Endothelial cell of umbilical vein (primary cell): ENCODE measurements at regions not wholly inside any gene's neighbourhood (a gene's known extent, or its start where the extent isn't known, plus 50 kb on each side); places are given as distances from the start of the nearest gene placed in this dataset.

Experiments
- BruUV-seq: library from RNA; stranded (reverse); fragments of 400-500 nt; replicated peaks from 2 replicates; lab custom pipeline; 2021; lab: Mats Ljungman, UMichigan
- CTCF ChIA-PET: fragments of 300-600, 350-600 bp; sonication (Branson Sonifier 250); formaldehyde crosslinking; loops from one replicate; lab custom pipeline; 2021; ENCODE audit warnings: antibody characterized with exemption, inconsistent platforms; lab: Charles Lee
- POLR2A ChIA-PET: fragments of 300-600, 350-600 bp; sonication (Branson Sonifier 250); formaldehyde crosslinking; loops from one replicate; lab custom pipeline; 2021; ENCODE audit warnings: antibody characterized with exemption, inconsistent platforms; lab: Charles Lee
- DNase-seq: peaks from one replicate; pipeline ENCODE4 v3.0.0-alpha.2; 2011; ENCODE audit warnings: low read depth, low spot score
- FAIRE-seq: peaks from 2 replicates; lab custom pipeline; 2011; peaks lifted over from hg19 to GRCh38; lab: Jason Lieb, UNC
- H2AFZ ChIP-seq: 2 replicates; pipeline ENCODE4 v1.6.0; 2012; ENCODE audit warnings: low read depth, low read length, control low read depth, inconsistent platforms
- H3K27ac ChIP-seq: 2 replicates; pipeline ENCODE4 v1.5.1; 2011; ENCODE audit warnings: low read depth, mild to moderate bottlenecking, control low read depth, low read length, moderate library complexity; ENCODE audit not compliant: insufficient read depth
- H3K27me3 ChIP-seq, 2 experiments: 2 replicates each; pipeline versions ENCODE4 v1.6.0 to v1.6.1; 2011; ENCODE audit warnings: low read length in 2 of 2, mixed read lengths in 1 of 2; ENCODE audit not compliant: control insufficient read depth in 2 of 2, insufficient read depth in 2 of 2
- H3K36me3 ChIP-seq, 2 experiments: 2 replicates in 1 of 2; 3 replicates in 1 of 2; pipeline ENCODE4 v1.5.1; 2011; ENCODE audit warnings: low read length in 2 of 2, mild to moderate bottlenecking in 1 of 2, moderate library complexity in 1 of 2; ENCODE audit not compliant: control insufficient read depth in 2 of 2, insufficient read depth in 2 of 2; ENCODE audit errors: extremely low read depth in 1 of 2
- H3K4me1 ChIP-seq: 3 replicates; pipeline ENCODE4 v1.5.1; 2011; ENCODE audit warnings: mild to moderate bottlenecking, low read length; ENCODE audit not compliant: control insufficient read depth, insufficient read depth; ENCODE audit errors: extremely low read depth
- H3K4me2 ChIP-seq: 2 replicates; pipeline ENCODE4 v1.6.1; 2011; ENCODE audit warnings: low read length, control low read depth, mixed read lengths; ENCODE audit not compliant: insufficient read depth
- H3K4me3 ChIP-seq, 3 experiments: fragments of 200-600 bp in 1 of 3; sonication (generic), shearing (Covaris generic) in 1 of 3; replicated peaks in 1 of 3; 2 replicates each; pipeline ENCODE4 v1.5.1; 2011 to 2016; ENCODE audit warnings: control low read depth in 3 of 3, low read length in 3 of 3, mild to moderate bottlenecking in 2 of 3, inconsistent platforms in 1 of 3, low read depth in 1 of 3, moderate library complexity in 1 of 3; ENCODE audit not compliant: insufficient read depth in 1 of 3
- H3K79me2 ChIP-seq: 2 replicates; pipeline ENCODE4 v1.6.0; 2012; ENCODE audit warnings: low read length, inconsistent platforms; ENCODE audit not compliant: control insufficient read depth, insufficient read depth
- H3K9ac ChIP-seq: replicated peaks from 2 replicates; pipeline ENCODE3; 2011; ENCODE audit warnings: low read length, control low read depth; ENCODE audit not compliant: insufficient read depth; ENCODE audit errors: extremely low read depth
- H3K9me1 ChIP-seq: replicated peaks from 3 replicates; pipeline ENCODE4 v1.6.0; 2011; ENCODE audit warnings: mild to moderate bottlenecking, low read length; ENCODE audit not compliant: control insufficient read depth, insufficient read depth; ENCODE audit errors: extremely low read depth
- H3K9me3 ChIP-seq: replicated peaks from 2 replicates; pipeline ENCODE4 v1.5.1; 2012; ENCODE audit warnings: low read length, inconsistent platforms; ENCODE audit not compliant: control insufficient read depth, insufficient read depth
- H4K20me1 ChIP-seq: replicated peaks from 2 replicates; pipeline ENCODE3; 2011; ENCODE audit warnings: mild to moderate bottlenecking, low read length; ENCODE audit not compliant: control insufficient read depth, insufficient read depth; ENCODE audit errors: extremely low read depth
- FOS ChIP-seq: IDR thresholded peaks from 2 replicates; pipeline ENCODE4 v1.6.1; 2011; ENCODE audit warnings: mild to moderate bottlenecking, low read length, moderate library complexity, borderline replicate concordance; ENCODE audit not compliant: insufficient read depth
- GATA2 ChIP-seq: IDR thresholded peaks from 2 replicates; pipeline ENCODE4 v1.7.0; 2011; ENCODE audit warnings: low read depth, mild to moderate bottlenecking, moderate library complexity, mixed read lengths, low read length; ENCODE audit not compliant: insufficient read length, insufficient read depth
- JUN ChIP-seq: IDR thresholded peaks from 2 replicates; pipeline ENCODE4 v1.6.1; 2011; ENCODE audit warnings: borderline replicate concordance, low read depth; ENCODE audit not compliant: insufficient read length, insufficient read depth
- POLR2A ChIP-seq: IDR thresholded peaks from 2 replicates; pipeline ENCODE4 v1.6.1; 2012; ENCODE audit warnings: low read depth, mild to moderate bottlenecking, control low read depth, low read length
- dilution Hi-C: fragments of 300-500 bp; cut with MboI; formaldehyde crosslinking; loops from one replicate; pipeline ENCODE4 v1.15.0; 2019; ENCODE audit warnings: low sequenced_read_pairs; ENCODE audit not compliant: extremely low pct_ligation_motif_present
- intact Hi-C: fragments of 100-400 bp; cut with micrococcal nuclease; formaldehyde crosslinking; loops from one replicate; pipeline ENCODE4 v1.10.0; 2022
- TF ChIP-seq, protein P1 (sequence below), 2 donors: IDR thresholded peaks; 1 replicate in 1 of 2; 2 replicates in 1 of 2; pipeline ENCODE4 v1.5.1; 2011; ENCODE audit warnings: low read length in 2 of 2, mild to moderate bottlenecking in 2 of 2, moderate library complexity in 2 of 2, control low read depth in 1 of 2, inconsistent platforms in 1 of 2, low read depth in 1 of 2; ENCODE audit not compliant: insufficient read depth in 1 of 2; ENCODE audit errors: extremely low read depth in 1 of 2

DNA sequence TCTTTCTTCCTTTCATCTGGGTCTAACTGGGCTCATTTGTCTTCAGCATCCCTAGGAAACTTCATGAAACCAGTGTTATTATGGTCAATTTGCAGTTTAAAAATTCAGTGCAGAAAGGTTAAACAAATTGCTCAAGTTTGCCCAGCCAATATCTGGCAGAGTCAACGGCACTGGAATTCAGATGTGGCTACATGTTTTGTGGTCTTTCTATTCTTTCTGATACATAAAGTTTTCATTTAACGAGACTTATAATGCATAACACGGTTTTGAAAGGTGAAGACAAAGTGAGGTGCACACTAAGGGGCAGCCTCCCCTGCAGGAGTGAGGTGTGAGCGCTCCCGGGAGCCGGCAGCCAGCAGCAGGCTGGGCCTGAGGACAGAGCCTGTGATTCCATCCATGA lies 164.6 kb downstream of the RTP5 start:
- H3K4me1 ChIP-seq: no peaks in the 10 kb centered on the region
- no peak for FAIRE-seq
- BruUV-seq: no TSS peak

More for the DNA sequence above, 164.6 kb downstream of the RTP5 start:
- H3K4me3 ChIP-seq: no peak overlapping the region
- no peaks in the 10 kb centered on the region for H3K9me3 ChIP-seq
- H3K36me3 ChIP-seq: no peaks in the 10 kb centered on the region
- no peak overlapping the region for H3K9ac ChIP-seq
- no peak overlapping the region for H3K4me2 ChIP-seq
- H3K9me1 ChIP-seq: no peaks in the 10 kb centered on the region
- POLR2A ChIA-PET: no interaction called here
- intact Hi-C loops: no loop called here
- TF ChIP-seq POLR2A (no peak), JUN (no peak), GATA2 (no peak), FOS (no peak)
- TF ChIP-seq, protein P1, sequence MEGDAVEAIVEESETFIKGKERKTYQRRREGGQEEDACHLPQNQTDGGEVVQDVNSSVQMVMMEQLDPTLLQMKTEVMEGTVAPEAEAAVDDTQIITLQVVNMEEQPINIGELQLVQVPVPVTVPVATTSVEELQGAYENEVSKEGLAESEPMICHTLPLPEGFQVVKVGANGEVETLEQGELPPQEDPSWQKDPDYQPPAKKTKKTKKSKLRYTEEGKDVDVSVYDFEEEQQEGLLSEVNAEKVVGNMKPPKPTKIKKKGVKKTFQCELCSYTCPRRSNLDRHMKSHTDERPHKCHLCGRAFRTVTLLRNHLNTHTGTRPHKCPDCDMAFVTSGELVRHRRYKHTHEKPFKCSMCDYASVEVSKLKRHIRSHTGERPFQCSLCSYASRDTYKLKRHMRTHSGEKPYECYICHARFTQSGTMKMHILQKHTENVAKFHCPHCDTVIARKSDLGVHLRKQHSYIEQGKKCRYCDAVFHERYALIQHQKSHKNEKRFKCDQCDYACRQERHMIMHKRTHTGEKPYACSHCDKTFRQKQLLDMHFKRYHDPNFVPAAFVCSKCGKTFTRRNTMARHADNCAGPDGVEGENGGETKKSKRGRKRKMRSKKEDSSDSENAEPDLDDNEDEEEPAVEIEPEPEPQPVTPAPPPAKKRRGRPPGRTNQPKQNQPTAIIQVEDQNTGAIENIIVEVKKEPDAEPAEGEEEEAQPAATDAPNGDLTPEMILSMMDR (IDR thresholded peaks at IDR 0.05; ENCODE audit: extremely low read depth in 1 of 2, insufficient read depth in 1 of 2, low read depth in 1 of 2, low read length in 2 of 2): no peak
- dilution Hi-C loops: no loop called here
- CTCF ChIA-PET: no interaction called here
- no peaks in the 10 kb centered on the region for H3K27me3 ChIP-seq
- H3K79me2 ChIP-seq: no peaks in the 10 kb centered on the region
- no peaks in the 10 kb centered on the region for H4K20me1 ChIP-seq
- DNase-seq: no peak
- no peak overlapping the region for H3K27ac ChIP-seq
- H2AFZ ChIP-seq: no peak overlapping the region
